ENCODE measurements at regions not wholly inside any gene's neighbourhood (a gene's known extent, or its start where the extent isn't known, plus 50 kb on each side); places are given as distances from the start of the nearest gene placed in this dataset.
"Not testable (repeated sequence)": the region's sequence is repeated elsewhere in the genome, so short reads cannot be mapped to it uniquely, and the experiment has no call there.

DNA sequence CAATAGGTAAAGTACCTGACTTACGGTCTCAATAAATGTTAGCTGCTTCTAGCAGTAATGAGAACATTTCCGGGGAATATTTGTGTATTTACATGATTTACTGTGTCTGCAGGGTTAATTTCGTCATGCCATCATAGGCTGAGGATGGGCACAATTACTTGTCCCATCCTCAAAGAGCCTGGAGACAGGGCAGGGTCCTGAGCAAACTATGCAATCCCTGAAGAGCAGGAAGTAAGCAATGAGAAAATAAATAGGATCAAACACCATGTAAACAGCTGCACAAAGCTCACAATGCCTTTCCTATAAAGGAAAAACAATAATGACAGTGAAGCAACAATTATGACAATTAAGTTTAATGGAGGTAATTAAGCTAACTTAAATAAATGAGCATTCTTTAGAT is 114.6 kb upstream of the FOXQ1 start:
- no peak for DNase-seq

DNA sequence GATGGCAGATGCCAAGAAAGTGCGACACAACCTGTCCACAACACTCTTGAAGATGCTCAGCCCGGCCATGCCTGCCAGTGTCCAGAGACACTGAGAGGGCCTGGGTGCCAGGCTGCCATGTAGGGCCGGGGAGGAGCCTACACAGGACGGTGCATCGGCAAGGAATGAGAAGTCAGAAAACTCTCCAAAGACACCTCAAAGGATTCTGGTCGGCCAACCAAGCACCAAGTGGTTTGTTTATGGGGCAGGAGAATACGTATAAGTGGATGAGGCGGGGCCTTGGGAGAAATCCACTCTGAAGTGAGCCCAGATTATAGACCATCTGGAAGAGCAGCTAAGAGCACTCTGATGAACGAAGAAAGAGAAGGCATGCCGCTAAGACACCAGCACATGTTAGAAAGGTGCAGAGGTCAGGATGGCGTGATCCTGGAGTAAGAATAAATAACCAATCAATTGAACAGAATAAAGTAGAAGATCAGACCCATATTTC is 120.7 kb upstream of the FOXQ1 start:
- no peak for DNase-seq

DNA sequence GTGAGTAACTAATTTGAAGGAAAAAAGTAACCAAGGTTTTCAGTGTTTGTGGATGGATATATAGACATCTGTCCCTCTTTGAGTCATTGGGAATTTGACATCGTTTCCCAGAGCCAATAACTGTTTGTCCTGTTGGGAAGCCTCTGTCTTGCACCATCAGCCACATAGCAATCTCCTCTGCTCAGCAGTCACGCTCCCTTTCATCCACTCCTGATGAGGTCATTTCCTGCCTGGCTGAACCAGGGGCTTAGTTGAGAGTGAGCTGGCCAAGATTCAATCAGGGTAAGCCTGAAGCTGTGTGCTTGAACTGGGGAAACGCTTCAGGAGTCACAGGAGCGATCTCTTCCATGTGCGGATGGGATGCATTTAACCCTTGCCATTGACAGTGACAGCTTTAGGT is 121.5 kb upstream of the FOXQ1 start:
- DNase-seq = no peak

DNA sequence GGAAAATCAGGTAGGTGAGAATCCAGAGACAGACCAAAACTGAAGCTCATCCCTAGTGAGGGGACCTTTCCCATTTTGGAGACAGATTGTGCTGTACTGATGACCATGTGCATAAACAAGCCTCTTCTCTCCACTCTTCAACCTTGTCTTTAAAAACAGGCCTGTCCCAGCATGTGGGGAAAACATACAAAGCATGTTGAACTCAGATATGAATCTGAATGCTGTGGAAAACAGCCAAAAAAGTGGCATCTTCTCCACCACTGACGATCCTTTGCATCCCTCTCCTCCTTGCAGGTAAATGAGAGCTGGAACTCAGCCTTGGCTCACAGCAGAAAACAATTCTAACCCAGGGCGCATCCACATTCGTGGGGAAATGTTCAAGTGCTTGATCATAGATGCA is 123.7 kb upstream of the FOXQ1 start:
- no peak for DNase-seq

DNA sequence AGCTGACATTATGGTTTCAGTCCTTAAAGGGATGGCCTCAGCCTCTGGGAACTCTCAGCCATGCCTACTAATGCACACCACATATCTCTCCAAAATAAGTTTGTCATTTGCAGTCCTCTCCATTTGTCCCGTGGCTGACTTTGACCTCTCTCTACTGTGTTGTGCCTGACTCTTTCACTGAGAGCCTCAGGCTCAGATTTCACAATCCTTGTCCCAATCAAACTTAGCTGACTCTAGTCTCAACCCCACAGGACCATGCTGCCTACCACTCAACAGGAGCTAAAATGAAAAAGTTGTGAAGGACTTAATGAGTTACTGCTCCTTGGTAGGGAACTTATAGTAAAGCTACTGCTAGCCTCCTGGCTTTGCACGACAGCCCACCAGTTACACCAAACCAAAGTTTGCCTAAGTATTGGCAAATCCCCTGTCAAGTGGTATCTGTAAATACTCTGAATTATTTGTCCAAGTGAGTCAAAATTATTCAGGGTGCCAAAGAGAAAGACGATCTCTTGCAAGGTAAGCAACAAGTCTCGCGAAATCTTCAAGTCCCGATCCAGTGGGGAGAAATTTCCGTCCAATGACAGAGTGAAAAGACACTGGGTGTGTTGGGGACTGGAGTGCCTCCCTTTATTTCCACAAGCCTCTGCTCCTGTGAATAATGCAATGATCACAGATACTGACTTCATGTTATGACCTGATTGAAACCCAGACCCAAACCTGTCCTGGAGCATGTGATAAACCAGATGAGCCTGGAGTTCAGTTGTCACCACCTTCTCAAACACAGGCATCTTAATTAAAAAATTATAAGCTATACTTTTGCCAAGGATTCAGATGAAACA is 124.4 kb upstream of the FOXQ1 start:
- no peak for DNase-seq

DNA sequence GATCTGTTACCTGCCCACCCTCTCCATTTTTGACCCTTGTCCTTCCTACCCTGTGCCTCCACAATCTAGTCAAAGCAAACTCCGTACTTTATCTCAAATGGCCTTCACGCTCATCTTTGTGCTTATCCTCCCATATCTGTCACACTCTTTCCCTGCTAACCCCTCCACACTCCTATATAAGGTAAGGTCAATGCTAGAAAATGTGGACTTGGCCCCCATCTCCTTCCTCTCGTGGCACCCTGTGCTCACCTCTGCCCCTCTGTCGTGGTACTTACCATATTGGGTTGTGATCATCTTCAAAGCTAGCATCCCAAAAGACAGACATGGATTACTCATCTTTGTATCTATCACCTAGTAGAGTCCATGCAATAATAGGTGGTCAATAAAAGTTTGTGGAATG is 127.6 kb upstream of the FOXQ1 start:
- DNase-seq = no peak

DNA sequence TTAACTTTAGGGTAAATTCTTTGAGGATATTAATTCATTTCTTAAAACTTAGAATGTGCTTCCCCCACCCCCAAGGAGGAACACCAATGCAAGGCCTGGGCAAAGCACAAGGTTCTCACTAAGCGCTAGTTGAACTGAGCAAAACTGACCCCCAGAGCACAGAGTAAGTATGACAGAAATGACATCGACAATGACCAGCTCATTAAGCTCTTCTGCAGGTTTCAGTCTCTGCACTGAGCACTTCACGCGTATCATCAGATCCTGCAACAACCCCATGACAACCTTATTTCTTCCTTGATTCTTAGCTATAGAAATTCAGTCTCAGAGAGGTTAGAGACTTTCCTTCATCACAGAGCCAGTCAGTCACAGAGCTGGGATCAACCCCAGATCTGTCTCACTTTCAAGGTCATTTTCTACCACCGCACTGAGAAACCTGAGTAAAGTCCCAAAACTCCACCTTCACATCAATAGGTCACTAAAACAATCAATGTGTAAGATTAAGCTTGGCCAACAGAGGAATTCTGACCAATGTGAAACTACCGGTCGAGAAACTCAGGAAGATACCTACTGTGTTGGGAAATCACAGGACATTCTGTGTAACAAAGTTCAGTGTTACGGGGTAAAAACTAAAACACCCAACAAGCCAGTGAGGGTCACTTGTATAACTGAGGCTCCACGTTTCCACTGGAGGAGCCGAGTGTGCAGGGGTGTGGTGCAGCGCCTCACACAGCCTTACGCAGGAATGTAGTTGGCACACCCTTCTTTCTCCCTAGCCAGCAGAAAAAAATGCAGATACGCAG is 129.0 kb upstream of the FOXQ1 start:
- DNase-seq = no peak

DNA sequence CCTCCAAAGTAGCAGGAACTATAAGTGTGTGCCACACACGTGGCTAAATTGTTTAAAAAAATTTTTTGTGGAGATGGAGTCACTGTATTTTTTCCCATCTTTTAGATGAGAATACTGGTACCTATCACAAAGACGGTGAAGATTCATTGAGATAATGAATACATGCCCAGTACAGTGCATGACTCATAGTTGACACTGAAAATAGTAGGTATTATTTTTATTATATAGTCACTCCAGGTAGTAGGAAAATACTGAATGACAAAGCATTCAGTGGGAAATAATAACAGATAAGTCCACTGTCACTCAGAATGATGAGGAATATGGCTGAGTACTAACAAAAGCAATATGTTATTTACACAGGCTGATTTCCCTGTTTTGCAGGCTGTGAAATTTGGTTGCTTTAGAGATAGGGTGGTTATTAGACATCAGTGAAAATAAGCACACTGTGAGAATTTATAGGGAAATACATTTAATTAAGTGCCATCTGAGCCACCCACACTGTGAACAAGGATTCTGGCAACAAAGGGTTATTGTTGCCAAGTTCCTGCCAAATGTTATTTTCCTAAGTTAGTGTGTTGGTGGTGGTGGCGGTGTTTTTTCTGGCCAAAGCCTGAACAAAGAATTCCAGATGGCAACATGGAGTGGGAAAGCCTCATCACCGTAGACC is 129.8 kb upstream of the FOXQ1 start:
- DNase-seq = no peak

DNA sequence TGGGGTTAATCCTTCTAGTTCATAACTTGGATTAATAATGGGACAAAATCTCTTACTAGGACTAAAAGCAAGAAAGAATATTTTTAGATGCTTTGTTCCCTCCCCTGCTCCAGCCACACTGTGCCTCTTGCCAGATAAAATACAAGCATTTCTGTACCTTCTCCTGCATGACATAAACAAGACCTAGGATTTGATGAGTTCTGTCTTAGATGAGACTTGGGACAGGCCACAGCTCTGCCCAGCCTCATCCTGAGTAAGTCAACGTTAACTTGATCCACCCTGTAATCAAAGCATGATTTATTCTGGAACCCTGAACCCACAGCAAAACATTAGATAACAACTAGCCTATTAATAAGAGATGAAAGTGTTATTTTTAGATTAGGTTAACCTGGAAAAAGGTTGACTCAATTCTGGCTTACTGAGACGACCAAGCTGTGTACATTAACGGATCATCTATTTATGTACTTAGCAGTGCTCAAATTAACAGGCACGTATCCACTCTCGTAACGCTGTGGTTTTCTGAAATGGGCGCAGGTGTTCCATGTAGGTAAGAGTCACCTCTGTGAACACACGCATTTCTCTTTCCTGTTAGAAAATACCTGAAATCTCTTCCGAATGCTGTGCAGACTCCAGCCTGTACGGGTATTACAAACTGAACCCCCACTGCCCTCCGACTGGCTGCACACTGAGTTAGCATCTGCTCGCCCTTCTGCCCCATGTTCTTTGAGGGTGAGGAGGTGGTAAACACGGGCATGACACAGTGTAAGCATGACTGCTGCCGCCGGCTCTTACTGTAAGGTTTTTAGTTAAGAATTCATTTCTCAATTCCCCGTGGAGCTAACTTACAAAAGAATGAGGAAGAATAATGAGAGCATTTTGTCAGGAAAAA is 132.1 kb upstream of the FOXQ1 start:
- no peak for DNase-seq

DNA sequence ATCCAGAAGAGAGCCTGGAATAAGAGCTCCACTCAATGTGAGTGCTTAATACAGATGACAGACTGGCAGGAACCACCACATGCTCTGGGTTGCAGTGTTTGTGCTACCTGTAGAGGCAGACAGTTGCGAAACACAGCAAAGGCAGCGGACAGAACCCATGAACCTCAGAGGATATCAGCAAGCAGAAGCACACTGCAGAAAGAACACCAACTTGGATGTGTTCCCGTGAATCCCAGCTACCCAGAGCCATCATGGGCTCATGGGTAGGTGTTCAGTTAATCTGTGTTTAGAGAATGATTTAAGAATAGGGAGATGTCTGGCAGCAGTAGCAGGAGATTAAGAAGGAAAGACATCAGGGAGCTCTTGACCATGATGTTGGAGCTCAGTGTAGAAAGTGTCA is 133.3 kb upstream of the FOXQ1 start:
- no peak for DNase-seq

DNA sequence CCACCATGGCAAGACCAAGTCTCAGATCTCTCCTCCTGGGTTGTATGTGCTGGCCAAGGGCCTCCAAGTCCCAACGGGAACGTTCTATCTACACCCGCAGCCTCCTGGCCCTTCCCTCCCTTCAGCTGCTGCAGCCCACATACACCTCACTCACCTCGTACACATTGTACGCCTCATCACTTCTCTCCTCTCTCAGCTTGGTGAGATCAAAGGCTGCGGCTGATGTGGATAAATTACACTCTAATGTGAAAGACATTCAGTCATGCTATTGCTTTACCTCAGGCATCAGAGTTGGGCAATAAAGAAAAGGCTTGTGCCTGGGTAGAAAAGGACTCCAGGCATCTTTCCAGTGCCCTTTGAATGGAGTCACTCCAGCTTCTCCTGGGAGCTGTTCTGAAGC is 135.3 kb upstream of the FOXQ1 start:
- no peak for DNase-seq

DNA sequence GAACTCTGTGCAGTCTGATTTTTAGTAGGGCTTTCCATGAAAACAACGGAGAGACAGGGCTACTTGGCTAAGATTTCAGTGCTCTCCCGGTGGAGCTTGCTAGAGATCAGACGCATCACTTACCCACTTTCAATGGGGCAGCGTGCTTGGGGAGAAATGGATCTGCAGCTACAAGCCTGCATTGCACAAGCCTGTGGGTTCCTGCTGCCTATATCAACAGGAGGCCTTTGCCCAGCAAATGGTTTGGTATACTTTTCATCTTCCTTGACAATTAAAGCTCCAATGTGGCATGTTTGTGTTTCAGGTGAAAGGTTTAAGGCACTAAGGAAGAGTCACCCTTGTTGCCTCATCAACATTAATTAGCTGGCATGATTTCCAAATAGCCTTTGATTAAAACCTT is 136.0 kb upstream of the FOXQ1 start:
- DNase-seq = no peak

DNA sequence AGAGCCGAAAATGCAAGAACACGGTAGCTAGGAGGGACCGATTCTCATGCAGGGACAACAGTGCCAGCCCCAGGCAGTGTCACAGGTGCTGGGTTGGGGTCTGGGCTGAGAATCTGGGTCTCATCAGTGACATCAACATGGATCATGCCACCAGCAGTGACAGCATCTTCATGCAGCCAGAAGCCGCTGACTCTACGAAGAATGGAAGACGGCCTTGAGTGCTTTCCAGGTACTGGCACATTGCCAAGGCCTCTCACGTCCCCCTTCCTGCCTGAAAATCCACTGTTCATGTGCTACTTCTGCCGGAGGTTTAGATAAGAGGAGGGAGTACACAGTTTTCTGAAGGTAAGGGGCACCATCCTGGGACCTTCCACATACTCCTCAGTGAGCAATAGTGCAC is 141.1 kb upstream of the FOXQ1 start:
- DNase-seq = no peak

DNA sequence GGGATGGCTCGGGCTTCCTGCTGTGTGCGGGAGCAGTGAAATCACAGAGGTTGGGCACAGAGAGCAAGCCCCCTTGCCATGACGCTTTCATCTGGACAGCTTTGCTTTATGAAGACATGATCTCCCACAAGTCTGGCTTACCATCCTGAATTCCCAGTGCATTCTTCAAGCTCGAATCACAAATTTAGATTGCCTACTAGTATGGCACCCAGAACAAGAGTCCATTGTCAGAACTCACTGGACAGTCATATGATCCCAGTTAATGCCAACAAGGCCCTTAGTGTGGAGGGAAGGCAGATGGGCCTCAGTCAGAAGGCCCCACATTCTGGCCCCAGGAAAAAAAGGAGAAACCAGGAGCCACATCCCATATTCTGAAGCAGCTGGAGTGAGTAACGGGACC is 147.3 kb upstream of the FOXQ1 start:
- DNase-seq = no peak

DNA sequence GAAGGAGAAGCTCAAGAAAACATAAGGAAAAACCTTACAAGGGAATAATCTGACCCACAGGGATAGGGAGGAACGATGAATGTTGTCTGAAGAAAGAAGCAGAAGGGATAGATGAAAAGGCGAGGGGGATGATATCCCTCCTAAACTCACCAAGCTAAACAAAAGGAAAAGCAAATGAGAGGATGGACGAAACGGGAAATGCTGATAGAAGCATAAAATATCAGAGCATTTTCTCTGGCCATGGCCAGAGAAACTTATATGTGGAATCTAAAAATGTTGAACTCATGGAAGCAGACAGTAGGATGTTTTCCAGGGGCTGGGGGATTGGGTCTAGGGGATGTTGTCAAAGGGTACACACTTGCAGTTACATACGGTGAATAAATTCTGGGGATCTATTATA is 148.4 kb upstream of the FOXQ1 start:
- DNase-seq = no peak

DNA sequence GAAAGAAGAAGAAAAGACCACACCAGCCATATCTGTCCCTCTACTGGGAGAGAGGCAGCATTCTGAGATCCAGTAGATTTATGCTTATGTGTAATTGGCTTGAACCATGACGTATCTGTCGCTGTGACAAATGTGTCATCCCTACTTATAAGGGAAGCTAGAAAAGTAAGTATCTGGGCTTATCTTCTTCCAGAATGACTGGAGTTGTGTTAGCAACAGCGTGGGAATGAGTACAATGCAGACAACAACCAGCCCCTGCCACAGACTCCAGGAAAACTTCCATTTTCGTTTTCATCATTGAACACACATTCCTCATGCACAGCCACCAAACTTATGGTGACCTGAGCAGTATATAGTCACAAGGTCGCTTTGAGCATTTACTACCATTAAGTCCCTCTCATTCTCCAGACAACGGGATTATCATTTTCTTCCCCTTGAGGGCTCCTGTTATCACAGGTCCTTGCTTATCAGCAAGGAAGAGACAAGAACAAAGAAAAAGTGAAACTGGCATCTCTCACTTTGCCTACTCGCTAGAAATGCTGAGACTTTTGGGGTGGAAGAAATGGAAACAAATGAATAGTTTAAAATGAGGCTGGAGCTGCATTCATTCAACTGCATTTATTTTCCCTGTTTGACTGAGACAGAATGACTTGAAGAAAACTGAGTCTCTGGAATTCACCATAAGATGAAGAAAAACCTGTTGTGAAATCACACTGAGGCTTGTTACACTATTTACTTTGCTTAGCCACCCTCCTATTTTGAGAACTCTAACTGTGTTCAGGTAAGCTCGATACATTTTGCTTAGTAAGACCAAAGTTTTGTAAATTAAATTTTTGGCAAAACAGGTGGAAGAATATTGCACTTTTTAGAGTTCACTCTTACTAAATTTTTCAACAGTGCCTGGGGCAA is 149.3 kb upstream of the FOXQ1 start:
- no peak for DNase-seq

DNA sequence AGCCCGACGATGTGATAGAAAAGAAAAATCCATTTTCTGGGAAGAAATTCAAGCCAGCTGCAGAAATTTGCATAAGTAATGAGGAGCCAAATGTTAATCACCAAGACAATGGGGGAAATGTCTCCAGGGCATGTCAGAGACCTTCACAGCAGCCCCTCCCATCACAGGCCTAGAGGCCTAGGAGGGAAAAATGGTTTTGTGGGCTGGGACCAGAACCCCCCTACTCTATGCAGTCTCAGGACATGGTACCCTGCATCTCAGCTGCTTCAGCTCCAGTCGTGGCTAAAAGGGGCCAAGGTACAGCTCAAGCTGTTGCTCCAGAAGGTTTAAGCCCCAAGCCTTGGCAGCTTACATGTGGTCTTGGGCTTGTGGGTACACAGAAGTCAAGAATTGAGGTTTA is 155.5 kb upstream of the FOXQ1 start:
- DNase-seq = not testable (repeated sequence)

DNA sequence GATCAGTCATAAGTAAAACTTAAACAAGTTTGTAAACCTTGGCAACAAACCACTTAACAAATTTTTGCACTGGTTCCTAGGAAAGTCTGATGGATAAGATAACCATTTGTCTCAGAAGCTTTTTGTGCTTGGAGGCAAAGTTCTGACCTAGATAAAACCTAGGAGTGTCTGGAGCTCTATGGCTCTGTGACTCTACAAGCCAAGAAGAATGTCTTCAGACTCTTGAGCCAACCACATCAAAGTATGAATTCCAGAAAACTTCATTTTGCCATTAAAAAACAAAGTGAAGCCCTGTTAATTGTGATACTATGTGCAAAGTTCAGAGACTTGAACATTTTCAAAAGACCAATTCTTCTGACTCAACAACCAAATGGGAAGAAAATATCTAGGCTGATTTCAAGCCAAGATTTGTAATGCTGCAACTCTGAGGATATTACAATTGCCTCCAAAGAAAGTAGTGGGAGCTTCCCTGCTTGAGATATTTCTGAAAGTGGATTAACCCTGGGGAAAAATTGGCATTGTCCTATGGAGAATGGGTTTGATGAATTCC is 158.1 kb upstream of the FOXQ1 start:
- DNase-seq = no peak

DNA sequence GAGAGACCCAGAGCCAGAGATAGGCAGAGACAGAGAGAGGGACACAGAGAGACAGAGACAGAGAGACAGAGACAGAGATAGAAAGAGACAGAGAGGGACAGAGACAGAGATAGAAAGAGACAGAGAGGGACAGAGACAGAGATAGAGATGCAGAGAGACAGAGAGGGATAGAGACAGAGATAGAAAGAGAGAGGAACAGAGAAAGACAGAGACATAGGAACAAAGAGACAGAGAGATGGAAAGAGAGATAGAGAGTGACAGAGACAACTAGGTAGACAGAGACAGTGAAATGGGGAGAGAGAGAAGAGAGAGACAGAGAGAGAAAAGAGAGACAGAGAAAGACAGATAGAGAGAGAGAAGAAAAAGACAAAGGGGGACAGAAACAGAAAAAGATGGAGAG is 165.4 kb upstream of the FOXQ1 start:
- no peak for DNase-seq

DNA sequence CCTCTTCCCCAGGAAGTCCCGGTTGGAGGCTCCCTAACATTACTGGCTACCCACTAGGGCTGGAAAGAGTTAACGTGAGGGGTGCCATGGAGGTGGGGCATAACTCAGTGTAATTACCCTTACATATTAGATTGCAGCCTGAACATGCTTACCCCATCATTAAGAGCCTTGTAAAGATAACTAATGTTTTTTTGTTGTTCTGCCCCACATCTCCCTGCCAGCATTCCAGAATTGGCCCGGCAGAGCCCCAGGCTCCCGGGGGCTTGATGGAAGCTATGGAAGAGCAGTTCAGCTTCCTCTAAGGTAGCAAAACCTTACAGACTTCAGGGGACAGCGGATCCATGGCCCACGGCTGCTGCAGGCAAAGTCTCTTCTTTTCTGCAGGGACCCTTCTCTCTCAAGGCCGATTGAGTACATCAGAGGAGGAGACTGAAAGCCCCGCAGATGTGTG is 166.1 kb upstream of the FOXQ1 start:
- DNase-seq = no peak

Measured in SHP77 treated with DMSO at 0.1 percent for 48 hours (cell line).